HCT116 (cell line): ENCODE measurements at regions not wholly inside any gene's neighbourhood (a gene's known extent, or its start where the extent isn't known, plus 50 kb on each side); places are given as distances from the start of the nearest gene placed in this dataset.

Experiments
- CEBPB ChIP-seq: IDR thresholded peaks from 2 replicates; pipeline ENCODE4 v1.6.1; 2012; ENCODE audit warnings: low read depth
- EGR1 ChIP-seq: IDR thresholded peaks from 2 replicates; pipeline ENCODE4 v1.6.1; 2012; ENCODE audit warnings: low read depth
- EZH2 ChIP-seq: fragments of 200-600 bp; sonication (generic); IDR thresholded peaks from 2 replicates; pipeline ENCODE4 v1.6.1; 2017; ENCODE audit warnings: antibody characterized with exemption, mixed run types
- JUND ChIP-seq: IDR thresholded peaks from 2 replicates; pipeline ENCODE4 v1.6.1; 2012
- POLR2A ChIP-seq: IDR thresholded peaks from 2 replicates; pipeline ENCODE4 v1.7.0; 2011; ENCODE audit warnings: borderline replicate concordance; ENCODE audit not compliant: insufficient read depth, insufficient read length; ENCODE audit errors: extremely low read depth
- POLR2AphosphoS5 ChIP-seq: IDR thresholded peaks from 2 replicates; pipeline ENCODE4 v1.6.1; 2011; ENCODE audit warnings: mild to moderate bottlenecking, low read depth, low read length, moderate library complexity
- RAD21 ChIP-seq: IDR thresholded peaks from 2 replicates; pipeline ENCODE4 v1.6.1; 2012; ENCODE audit warnings: low read depth, mild to moderate bottlenecking
- SP1 ChIP-seq: IDR thresholded peaks from 2 replicates; pipeline ENCODE4 v1.6.1; 2012; ENCODE audit warnings: low read depth
- TCF7L2 ChIP-seq: IDR thresholded peaks from 2 replicates; pipeline ENCODE4 v1.7.0; 2011; ENCODE audit warnings: borderline replicate concordance, inconsistent platforms; ENCODE audit not compliant: insufficient read depth, insufficient read length; ENCODE audit errors: extremely low read depth
- YY1 ChIP-seq: IDR thresholded peaks from 2 replicates; pipeline ENCODE4 v1.6.1; 2011; ENCODE audit warnings: low read length, low read depth, moderate library complexity, mild to moderate bottlenecking; ENCODE audit not compliant: insufficient replicate concordance; ENCODE audit errors: extremely low read depth
- TF ChIP-seq, protein P1 (sequence below): IDR thresholded peaks from 2 replicates; pipeline ENCODE4 v1.6.1; 2012
- TF ChIP-seq, protein P2 (sequence below), 3 experiments: fragments of 200-600 bp in 1 of 3; sonication (generic) in 1 of 3; IDR thresholded peaks in 2 of 3; conservative IDR thresholded peaks in 1 of 3; 2 replicates each; pipeline ENCODE4 v1.5.1; 2012 to 2017; ENCODE audit warnings: low read depth in 2 of 3, low read length in 2 of 3, antibody characterized with exemption in 1 of 3, borderline replicate concordance in 1 of 3, control low read depth in 1 of 3, mild to moderate bottlenecking in 1 of 3, mixed read lengths in 1 of 3, mixed run types in 1 of 3, moderate library complexity in 1 of 3; ENCODE audit not compliant: insufficient read depth in 1 of 3
- TF ChIP-seq, protein P3 (sequence below): IDR thresholded peaks from 2 replicates; pipeline ENCODE4 v1.6.1; 2011; ENCODE audit warnings: mild to moderate bottlenecking, low read length, moderate library complexity; ENCODE audit not compliant: insufficient replicate concordance; ENCODE audit errors: extremely low read depth

DNA sequence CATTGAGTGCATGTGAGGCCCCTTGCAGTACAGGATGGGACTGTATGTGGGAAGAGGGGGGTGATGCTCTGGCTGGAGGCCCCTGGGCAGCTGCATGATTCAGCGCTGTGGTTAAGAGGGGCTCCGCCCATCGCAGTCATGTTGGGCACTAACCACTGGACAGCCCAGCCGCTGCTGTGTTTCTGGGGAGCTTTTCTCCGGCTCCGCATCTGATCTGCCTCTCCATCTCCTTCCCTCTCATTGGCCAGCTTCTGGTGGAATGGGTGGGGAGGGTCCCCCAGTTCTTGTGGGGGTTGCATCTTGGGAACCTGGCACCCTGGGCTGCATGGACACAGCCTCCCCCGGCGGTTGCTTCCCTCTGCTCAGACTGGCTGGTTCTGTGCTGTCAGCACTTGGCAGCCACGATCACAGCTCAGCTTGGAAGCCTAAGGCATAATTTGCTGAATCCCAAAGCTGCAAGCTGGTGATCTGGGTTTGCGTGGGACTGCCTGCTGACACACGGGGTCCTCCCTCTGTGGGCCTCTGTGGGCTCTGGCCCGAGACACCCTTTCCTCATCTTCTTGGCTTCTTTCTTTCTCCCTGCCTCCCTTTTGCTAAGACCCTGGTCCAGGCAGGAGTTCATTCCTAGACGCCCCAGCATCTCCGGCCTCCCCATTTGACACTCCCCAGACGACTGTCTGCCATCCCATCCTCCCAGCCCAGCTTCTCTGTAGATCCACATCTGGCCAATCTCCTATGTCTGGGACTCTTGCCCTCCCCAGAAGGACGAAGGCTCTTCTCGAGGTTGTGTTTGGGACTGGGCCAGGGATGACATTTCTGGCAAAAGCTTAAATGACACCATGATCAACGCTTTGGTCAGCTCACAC is 168.3 kb downstream of the SEC14L1 start:
- TF ChIP-seq POLR2AphosphoS5 (no peak), POLR2A (no peak), TCF7L2 (no peak), EGR1 (no peak), EZH2 (no peak), CEBPB (no peak), YY1 (no peak), RAD21 (no peak), SP1 (no peak), JUND (no peak)
- TF ChIP-seq, protein P1, sequence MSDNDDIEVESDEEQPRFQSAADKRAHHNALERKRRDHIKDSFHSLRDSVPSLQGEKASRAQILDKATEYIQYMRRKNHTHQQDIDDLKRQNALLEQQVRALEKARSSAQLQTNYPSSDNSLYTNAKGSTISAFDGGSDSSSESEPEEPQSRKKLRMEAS = no peak
- TF ChIP-seq, protein P2, sequence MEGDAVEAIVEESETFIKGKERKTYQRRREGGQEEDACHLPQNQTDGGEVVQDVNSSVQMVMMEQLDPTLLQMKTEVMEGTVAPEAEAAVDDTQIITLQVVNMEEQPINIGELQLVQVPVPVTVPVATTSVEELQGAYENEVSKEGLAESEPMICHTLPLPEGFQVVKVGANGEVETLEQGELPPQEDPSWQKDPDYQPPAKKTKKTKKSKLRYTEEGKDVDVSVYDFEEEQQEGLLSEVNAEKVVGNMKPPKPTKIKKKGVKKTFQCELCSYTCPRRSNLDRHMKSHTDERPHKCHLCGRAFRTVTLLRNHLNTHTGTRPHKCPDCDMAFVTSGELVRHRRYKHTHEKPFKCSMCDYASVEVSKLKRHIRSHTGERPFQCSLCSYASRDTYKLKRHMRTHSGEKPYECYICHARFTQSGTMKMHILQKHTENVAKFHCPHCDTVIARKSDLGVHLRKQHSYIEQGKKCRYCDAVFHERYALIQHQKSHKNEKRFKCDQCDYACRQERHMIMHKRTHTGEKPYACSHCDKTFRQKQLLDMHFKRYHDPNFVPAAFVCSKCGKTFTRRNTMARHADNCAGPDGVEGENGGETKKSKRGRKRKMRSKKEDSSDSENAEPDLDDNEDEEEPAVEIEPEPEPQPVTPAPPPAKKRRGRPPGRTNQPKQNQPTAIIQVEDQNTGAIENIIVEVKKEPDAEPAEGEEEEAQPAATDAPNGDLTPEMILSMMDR (IDR thresholded peaks at IDR 0.05 in 2 of 3, conservative IDR thresholded peaks at IDR 0.05 in 1 of 3; ENCODE audit: borderline replicate concordance in 1 of 3, insufficient read depth in 1 of 3, low read depth in 2 of 3, low read length in 2 of 3) = no peak
- TF ChIP-seq, protein P3, sequence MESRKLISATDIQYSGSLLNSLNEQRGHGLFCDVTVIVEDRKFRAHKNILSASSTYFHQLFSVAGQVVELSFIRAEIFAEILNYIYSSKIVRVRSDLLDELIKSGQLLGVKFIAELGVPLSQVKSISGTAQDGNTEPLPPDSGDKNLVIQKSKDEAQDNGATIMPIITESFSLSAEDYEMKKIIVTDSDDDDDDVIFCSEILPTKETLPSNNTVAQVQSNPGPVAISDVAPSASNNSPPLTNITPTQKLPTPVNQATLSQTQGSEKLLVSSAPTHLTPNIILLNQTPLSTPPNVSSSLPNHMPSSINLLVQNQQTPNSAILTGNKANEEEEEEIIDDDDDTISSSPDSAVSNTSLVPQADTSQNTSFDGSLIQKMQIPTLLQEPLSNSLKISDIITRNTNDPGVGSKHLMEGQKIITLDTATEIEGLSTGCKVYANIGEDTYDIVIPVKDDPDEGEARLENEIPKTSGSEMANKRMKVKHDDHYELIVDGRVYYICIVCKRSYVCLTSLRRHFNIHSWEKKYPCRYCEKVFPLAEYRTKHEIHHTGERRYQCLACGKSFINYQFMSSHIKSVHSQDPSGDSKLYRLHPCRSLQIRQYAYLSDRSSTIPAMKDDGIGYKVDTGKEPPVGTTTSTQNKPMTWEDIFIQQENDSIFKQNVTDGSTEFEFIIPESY = no peak
